GM19023 (cell line): ENCODE measurements at regions not wholly inside any gene's neighbourhood (a gene's known extent, or its start where the extent isn't known, plus 50 kb on each side); places are given as distances from the start of the nearest gene placed in this dataset.
"Not testable (repeated sequence)": the region's sequence is repeated elsewhere in the genome, so short reads cannot be mapped to it uniquely, and the experiment has no call there.

Experiments used
- ATAC-seq: cut with Tn5 transposase; IDR thresholded peaks from one replicate; pipeline ENCODE4 v1.9.1; 2021; ENCODE audit warnings: mild to moderate bottlenecking, moderate library complexity; ENCODE audit not compliant: unreplicated experiment

DNA sequence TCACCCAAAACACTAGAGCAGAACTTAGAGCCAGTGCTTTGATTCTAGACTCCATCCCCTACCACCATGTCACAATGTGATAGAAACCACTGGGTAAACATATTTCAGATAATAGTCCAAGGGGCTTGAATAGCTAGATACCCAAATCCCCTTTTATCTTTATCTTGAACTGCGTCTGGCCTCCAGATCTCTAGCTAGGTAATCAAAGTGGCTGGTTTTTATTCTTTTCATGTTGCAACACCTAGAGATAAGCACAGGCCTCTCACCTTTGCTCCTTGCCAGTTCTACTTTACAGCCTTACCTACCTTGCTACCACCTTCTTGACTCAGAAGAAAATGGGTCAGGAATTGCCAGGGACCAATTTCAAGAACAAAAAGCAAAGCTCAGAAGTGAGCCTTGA, 171.2 kb downstream of the C1D start:
- ATAC-seq: no peak

DNA sequence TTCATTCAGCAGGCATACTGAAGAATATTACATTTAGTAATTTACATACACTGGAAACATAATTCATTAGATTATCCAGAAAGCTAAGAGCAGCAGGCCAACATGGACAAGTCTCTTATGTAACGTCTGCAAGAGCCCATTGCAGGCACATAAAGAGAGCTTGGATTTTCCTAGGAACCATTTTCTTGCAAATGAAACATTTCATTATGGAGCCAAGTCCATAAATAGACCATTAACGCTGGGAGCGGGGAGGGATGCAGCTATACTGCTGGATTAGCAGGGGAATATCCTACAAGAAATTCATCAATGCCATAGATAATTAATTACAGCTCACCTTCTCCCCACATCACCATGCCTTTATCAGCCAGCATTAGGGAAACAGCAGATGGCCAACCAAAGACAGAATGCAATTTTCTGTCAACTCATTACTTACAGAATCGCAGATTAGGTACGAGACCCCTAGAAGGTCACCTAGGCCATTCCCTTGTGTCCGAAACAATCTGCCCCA, 170.4 kb downstream of the C1D start:
- ATAC-seq: no peak

DNA sequence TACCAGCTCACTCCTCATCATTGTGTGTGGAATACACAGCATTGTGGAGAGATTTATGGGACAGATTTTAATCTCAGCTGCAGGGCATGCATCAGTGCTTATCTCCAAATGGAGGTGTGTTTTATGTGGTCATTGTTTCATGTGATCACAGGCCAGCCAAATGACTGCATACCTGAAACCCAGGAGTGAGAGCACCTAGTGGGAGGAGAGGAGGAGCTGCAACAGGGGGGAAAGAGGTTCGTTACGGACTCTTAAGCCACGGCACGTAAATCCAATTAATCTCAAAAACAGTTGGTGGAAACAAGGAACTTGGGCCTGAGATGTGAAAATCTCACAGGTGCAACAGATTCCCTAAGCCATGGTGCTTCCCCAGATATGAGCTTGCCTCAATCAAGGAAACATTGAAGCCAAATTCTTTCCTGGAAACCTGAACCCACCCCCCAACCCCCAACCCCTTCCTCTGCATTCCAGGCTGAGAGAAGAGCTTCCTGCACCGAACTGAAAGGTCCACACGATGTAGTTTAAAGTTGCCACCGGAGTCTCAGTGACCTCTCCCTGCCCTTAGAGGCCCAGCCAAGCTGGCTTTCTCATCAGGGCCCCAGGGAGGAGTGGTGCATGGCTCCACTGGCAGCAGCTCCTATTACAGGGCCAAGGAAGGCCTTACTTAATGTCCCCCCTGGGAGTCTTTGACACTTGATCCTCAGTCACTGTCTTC, 167.4 kb downstream of the C1D start:
- no peak for ATAC-seq

DNA sequence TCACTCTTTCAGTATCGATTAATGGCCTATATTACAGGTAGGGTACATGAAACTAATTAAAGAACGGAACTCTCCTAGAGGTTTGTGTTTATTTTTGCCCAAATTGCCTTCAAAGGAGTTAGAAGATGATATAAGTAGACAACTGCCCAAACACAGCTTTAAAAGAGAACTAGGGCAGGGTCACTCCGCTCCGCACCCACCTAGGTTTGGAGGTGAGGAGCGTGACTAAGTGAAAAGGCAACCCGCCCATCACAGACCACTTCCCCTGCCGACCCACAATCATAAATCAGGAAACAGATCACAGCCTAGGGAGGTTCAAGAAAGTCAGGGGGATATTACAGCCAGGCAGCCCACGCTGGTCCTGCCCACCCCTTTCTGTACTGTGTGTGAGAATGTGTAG, 166.7 kb downstream of the C1D start:
- no peak for ATAC-seq

DNA sequence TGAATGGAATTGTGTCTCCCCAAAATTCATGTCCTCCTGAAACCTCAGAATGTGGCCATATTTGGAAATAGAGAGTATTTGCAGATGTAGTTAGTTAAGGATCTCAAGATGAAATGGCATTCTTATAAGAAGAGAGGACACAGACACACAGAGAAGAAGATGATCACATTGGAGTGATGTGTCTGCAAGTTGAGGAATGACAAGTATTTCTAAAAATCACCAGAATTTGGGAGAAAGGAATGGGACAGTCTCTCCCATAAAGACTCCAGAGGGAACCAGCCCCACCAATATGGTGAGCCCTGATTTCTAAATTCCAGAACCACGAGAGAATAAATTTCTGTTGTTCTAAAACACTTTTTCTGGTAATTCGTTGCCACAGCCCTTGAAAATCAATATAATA, 166.3 kb downstream of the C1D start:
- ATAC-seq: no peak

DNA sequence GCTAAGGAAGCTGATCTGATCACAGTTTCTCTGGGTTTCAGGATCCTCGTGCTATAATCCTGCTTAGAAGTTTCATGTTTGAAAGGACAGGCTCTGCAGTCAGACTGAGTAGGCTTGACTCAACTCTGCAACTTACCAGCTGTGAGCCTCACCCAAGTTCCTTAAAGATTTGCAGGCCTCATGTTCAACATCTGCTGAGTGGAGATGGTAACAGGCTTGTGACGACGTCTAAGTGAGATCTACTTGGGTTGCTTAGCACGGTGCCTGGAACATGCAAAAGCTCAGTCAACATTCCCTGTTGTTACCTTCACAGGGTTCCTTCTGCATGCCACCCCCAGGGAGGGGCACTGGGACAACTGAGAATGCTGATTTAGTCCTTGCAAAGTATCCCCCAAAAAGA, 164.2 kb downstream of the C1D start:
- no peak for ATAC-seq

DNA sequence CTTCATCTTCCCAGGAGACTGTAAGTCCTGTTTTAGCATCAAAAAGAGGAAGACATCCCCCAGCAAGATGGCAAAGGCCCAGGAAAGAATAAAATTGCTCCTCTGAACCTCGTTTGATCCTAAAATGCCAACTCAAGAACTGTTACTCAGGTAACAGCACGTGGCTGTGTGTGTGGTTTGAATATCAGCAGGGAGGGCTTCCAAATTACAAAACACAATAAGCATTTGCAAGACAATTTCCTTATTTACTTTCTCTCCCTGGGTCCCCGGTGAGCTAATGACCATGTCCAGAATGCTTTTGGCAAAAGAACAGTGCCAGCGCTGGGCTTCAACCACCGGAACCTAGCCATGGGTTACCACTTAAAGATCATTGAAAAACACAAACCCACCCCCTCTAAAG, 163.6 kb downstream of the C1D start:
- ATAC-seq: no peak

DNA sequence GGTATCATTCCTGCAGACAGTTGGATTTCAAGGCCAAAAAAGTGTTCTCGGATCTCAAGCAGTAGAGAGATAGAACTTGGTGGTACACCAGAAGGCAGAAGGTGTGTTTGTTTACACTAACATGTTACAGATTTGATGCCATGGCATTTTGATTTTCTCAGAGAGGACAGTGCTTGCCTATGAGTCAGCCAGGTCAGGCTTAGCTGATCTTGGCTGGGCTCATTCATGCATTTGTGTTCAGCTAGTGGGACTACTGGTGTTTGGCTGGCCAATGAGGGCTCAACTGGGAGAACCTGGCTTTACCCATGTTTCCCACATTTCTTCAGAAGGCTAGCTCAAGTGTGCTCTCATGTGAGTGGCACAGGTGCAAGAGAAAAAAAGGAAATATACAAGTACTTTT, 162.0 kb downstream of the C1D start:
- no peak for ATAC-seq

DNA sequence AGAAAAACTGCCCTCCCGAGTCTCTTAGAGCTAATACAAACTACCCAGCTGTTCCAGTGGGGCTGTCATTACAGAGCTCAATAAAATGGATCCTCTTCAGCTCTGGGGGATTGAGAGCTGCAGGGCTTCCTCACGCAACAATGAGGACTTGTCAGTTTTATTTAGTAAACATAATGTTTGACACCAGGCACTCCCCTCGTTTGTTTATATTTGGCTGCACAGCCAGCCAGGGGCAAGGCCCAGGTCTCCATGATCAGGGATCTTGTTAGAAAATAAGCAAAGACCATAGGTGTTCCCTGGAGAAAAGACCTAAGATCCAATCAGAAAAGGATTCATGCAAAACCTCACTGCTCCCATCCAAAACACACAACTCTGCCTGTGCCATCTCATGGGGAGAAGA, 158.2 kb downstream of the C1D start:
- no peak for ATAC-seq

DNA sequence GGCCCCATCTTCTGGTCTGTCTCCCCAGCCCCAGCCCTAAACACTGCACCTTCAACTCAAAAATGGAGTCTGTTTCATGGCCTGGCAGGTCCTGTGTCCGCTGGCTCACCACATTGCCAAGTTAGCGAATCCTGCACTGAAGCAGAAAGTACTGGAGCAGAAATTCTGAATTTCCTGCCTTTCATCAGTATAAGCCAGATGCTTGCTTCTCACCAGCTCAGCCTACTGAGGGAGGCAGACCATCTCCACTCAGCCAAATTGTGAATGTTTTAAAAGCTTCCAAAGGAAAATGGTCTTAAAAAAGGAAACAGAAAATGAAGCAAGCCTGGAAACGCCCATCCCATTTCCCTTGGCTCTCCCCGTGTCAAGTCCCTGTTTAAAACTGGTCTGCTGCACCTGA, 157.8 kb downstream of the C1D start:
- ATAC-seq: no peak

DNA sequence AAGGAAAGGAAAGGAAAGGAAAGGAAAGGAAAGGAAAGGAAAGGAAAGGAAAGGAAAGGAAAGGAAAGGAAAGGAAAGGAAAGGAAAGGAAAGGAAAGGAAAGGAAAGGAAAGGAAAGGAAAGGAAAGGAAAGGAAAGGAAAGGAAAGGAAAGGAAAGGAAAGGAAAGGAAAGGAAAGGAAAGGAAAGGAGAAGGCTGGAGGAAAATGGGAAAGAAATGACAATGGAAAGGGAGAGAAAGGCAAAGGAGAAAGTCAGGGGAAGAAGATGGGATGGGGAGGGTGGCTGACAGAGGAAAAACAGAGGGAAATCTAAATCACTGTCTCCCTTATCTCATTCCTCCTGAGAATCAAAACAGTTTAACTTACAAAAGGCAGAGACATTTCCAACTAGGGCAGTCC, 156.3 kb downstream of the C1D start:
- ATAC-seq: not testable (repeated sequence)

DNA sequence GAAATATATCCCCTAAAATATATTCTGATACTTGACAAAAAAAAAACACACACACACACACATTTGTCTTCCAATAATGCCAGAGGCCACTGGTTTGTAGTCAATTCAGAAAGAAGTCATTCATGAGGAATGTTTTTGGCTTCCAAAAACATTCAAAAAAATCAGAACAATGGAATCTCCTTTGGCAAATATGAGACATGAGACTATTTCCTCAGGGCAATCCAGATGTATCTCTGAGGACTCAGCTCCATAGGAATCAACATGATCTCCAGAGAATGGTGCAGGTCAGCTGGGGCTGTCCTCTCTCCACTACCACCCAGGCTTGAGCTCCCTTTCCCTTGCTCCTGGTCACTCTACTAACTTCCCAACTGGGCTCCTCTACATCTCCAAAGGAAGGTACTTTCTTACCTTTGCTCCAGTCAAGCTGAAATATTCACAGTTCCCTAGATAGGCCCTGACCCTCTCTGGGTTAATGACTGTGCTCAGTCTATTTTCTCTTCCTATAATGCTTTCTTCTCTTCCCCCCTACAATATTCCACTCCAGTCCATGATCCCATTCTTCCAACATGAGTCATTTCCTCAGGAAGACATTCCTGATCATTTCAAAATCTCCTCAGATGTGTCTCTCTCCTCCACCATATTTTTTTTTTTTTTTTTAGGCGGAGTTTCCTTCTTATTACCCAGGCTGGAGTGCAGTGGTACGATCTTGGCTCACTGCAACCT, 145.3 kb downstream of the C1D start:
- ATAC-seq: no peak

DNA sequence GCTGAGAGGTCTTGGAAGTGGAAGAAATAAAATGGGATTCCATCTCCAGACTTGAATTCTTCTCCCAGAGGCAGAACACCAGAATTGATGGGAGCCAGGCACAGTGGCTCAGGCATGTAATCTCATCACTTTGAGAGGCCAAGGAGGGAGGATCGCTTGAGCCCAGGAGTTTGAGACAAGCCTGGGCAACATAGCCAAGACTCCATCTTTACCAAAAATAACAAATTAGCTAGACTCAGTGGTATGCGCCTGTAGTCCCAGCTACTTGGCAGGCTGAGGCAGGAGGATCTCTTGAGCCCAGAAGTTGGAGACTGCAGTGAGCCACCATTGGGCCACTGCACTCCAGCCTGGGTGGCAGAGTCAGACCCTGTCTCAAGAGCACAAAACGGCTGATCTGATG, 144.3 kb downstream of the C1D start:
- no peak for ATAC-seq

DNA sequence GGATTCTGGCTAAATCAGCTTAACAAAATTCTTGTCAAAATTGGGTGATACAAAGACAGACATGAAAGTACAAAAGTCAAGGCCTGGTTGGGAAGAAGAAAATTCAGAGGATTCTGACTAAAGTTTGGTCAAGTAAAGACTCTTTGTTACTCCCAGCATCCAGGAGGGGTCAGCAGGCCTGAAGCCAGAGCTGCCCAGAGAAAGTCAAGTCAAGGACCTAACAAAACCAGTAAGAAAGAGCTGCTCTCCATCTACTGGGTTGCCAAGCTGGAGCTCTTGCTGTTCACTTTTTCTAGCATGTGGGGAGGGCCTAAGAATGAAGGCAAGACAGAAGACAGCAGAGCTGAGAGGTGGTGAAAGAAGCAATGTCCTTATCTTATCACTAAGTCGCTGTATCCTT, 143.3 kb downstream of the C1D start:
- no peak for ATAC-seq

DNA sequence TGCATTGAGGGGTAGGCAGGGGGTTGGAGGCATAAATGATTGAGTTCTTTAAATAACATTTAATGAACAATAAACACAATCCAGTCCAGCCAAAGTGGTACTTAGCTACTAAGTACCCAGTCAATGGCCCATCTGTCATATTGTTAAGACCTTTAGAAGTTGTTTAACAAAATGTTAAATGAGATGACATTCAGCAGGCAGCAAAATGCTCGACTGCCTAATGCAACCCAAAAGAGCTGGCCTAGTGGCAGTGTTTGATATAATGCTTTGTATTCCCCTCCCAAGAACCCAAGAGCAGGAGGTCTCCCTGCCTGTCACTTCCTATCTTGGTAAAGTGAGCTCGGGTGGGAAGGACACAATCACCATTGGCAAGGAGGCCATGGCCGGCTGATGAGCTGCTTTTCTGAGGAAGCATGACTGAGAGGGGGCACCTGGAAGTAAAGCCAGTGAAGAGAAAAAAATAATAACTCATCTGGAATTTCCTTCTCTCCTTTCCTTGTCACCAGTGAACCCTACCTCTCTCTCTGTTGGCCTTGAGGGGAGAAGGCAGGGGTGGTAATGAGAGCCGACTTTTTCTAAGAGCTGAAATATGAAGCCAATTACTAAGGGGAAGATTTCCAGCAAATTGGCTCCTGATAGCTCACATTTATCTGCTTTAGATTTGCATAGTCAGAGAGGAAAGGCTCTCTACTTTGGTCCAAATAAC, 140.6 kb downstream of the C1D start:
- ATAC-seq: no peak

DNA sequence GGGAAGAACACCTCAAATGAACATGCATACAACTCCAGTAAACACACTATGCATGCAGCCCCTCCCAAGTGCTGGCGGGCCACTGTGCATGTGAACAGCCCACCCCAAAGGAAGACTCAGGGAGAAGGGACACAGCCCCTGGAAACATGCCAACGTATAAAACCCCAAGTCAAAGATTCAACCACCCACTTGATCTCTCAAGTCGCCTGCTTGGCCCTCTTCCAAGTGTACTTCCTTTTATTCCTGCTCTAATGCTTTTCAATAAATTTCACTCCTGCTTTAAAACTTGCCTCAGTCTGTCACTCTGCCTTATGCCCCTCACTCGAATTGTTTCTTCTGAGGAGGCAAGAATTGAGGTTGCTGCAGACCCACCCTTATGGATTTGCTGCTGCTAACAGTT, 139.1 kb downstream of the C1D start:
- ATAC-seq: no peak

DNA sequence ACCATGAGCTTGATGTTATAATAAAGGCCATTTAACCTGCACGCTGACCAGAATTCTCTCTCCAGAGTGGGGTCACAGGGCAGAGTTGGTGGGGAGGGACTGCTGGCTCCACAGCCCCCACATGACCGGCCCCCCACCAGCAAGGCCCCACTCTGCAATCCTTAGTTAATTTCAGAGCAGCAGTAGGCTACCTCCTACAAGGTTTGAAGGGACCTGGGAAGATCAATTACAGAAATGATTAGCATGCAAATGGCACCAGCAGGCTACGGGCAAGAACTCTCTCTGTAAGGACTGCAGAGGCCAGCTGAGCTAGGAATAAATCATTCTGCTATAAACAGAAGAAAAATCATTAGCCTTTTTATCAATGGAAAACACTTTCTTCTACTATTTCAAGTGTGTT, 135.3 kb downstream of the C1D start:
- ATAC-seq: no peak

DNA sequence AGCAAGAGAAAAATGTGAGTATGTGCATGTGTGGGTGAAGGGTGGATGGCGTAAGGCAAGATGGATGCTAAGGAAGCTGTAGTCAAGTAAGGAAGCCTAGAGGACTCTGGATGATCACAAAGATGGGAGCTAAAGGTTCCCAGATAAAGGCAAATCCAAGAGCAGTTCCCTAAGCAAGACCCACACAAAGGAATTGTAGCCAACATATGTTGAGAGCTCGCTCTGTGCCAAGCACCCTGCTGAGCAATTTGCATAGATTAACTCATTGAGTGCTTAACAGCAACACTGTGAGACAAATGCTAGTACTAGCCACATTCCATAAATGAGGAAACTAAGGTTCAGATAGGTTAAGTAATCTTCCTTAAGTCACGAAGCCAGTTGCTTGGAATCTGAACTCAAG, 132.6 kb downstream of the C1D start:
- ATAC-seq: no peak

DNA sequence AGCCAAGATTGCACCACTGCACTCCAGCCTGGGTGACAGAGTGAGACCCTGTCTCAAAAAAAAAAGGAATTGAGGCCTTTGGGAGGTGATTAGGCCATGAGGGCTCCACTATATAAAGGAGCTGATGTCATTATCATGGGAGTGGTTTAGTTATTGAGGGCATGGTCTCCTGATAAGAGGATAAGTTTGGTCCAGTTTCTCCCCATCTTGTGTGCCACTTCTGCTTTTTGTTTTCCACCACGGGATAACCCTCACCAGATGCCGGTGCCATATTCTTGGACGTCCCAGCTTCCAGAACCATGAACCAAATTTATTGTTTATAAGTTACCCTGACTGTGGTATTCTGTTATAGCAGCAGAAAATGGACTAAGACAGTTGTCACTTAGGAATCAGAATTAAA, 125.8 kb downstream of the C1D start:
- ATAC-seq: no peak

DNA sequence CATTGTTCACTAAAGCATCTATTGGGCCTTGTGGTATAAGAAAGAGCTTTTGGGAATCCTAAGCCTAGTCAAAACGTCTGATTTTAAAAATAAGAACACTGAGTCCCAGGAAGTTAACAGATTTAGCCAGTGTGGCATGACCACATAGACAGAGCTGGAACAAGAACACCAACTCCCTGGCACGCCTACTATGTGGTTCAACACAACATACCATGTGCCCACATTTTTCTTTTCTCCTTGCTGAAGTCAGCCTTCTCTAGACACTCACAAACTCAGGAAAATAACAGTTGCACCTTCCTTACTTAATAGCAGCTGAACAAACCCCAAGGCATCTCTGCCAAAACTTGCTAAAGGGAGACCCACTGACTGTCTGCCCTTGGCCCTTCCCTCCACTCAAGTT, 124.8 kb downstream of the C1D start:
- ATAC-seq: no peak

DNA sequence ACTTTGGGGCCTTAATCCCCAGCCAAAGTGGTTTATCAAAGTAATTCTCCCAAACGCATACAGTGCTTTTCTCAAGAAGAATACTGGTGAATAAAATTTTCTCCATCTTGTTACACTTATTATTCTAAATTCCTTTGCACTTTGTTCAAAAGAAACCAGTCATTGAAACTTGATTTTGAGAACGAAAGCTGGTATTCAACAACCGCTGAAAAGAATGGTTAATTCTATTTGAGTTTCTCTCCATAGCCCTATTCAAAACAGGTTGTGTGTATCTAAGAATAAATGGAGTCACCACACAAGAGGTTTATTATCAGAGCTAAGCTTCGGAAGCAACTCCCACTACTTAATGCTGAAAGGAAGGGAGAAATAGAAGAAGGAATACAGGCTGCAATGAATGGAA, 117.7 kb downstream of the C1D start:
- ATAC-seq: no peak

DNA sequence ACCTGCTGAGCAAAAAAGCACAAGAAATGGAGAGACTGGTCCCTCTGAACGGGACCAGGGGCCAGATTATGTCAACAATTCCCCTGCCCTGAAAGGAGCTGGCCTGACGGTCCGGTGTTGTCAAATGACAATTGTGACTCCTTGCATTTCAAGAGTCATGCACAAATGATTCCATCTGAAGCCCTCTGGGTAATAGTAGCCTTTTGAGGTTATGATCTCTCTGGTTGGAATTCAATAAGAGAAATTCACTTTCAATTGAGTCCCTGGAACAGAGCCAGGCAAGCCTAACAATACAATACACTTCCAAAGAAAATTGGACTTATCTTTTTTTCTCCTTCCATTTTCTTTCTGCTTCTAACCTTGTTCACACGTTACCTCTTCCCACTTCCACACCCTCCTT, 116.9 kb downstream of the C1D start:
- no peak for ATAC-seq
